GM12878 (cell line): ENCODE measurements at regions not wholly inside any gene's neighbourhood (a gene's known extent, or its start where the extent isn't known, plus 50 kb on each side); places are given as distances from the start of the nearest gene placed in this dataset.

Source experiments
- BMI1 ChIP-seq: fragments of 450-650 bp; IDR thresholded peaks from 2 replicates; pipeline ENCODE4 v1.6.1; 2016; ENCODE audit warnings: mild to moderate bottlenecking, moderate library complexity, borderline replicate concordance
- CHD1 ChIP-seq: IDR thresholded peaks from 2 replicates; pipeline ENCODE4 v1.6.1; 2012; ENCODE audit warnings: low read depth, low read length, improper control_type of control experiment
- CHD2 ChIP-seq: IDR thresholded peaks from 2 replicates; pipeline ENCODE4 v1.6.1; 2011; ENCODE audit warnings: low read depth, low read length, improper control_type of control experiment, borderline replicate concordance
- EED ChIP-seq: sonication (generic); IDR thresholded peaks from 2 replicates; pipeline ENCODE4 v1.6.1; 2016; ENCODE audit warnings: antibody characterized with exemption, low read depth
- EP300 ChIP-seq, 2 experiments: fragments of 150-350 bp in 1 of 2; IDR thresholded peaks; 2 replicates each; pipeline ENCODE4 v1.6.1; 2011 to 2012; ENCODE audit warnings: low read depth in 2 of 2, low read length in 2 of 2, borderline replicate concordance in 1 of 2, improper control_type of control experiment in 1 of 2, inconsistent platforms in 1 of 2; ENCODE audit not compliant: control insufficient read depth in 1 of 2
- IKZF1 ChIP-seq: fragments of 450-650 bp; conservative IDR thresholded peaks from 2 replicates; pipeline ENCODE4 v1.6.1; 2017; ENCODE audit warnings: antibody characterized with exemption, mild to moderate bottlenecking
- MXI1 ChIP-seq: fragments of 150-350 bp; IDR thresholded peaks from 2 replicates; pipeline ENCODE4 v1.6.1; 2011; ENCODE audit warnings: low read depth, mild to moderate bottlenecking, inconsistent platforms, low read length, improper control_type of control experiment
- POLR2AphosphoS5 ChIP-seq: IDR thresholded peaks from 2 replicates; pipeline ENCODE4 v1.6.1; 2011; ENCODE audit warnings: mild to moderate bottlenecking, low read length, inconsistent platforms
- POU2F2 ChIP-seq: IDR thresholded peaks from 3 replicates; pipeline ENCODE4 v1.6.1; 2011; ENCODE audit warnings: low read depth, mild to moderate bottlenecking, low read length, borderline replicate concordance
- SMAD5 ChIP-seq: IDR thresholded peaks from 2 replicates; pipeline ENCODE4 v1.6.1; 2016; ENCODE audit warnings: antibody characterized with exemption, low read depth
- SMC3 ChIP-seq: IDR thresholded peaks from 2 replicates; pipeline ENCODE4 v1.6.1; 2011; ENCODE audit warnings: low read length, improper control_type of control experiment, borderline replicate concordance
- SP1 ChIP-seq: IDR thresholded peaks from one replicate; pipeline ENCODE4 v1.6.1; 2011; ENCODE audit warnings: low read depth, low read length
- TAF1 ChIP-seq: IDR thresholded peaks from 2 replicates; pipeline ENCODE4 v1.6.1; 2011; ENCODE audit warnings: mild to moderate bottlenecking, low read depth, low read length, borderline replicate concordance
- YY1 ChIP-seq: IDR thresholded peaks from 2 replicates; pipeline ENCODE4 v1.6.1; 2011; ENCODE audit warnings: low read depth, mild to moderate bottlenecking, low read length
- TF ChIP-seq, protein P1 (sequence below): fragments of 450-650 bp; IDR thresholded peaks from 2 replicates; pipeline ENCODE4 v1.6.1; 2017; ENCODE audit warnings: mild to moderate bottlenecking, moderate library complexity
- TF ChIP-seq, protein P2 (sequence below): fragments of 450-650 bp; IDR thresholded peaks from 2 replicates; pipeline ENCODE4 v1.6.1; 2016; ENCODE audit warnings: mild to moderate bottlenecking

DNA sequence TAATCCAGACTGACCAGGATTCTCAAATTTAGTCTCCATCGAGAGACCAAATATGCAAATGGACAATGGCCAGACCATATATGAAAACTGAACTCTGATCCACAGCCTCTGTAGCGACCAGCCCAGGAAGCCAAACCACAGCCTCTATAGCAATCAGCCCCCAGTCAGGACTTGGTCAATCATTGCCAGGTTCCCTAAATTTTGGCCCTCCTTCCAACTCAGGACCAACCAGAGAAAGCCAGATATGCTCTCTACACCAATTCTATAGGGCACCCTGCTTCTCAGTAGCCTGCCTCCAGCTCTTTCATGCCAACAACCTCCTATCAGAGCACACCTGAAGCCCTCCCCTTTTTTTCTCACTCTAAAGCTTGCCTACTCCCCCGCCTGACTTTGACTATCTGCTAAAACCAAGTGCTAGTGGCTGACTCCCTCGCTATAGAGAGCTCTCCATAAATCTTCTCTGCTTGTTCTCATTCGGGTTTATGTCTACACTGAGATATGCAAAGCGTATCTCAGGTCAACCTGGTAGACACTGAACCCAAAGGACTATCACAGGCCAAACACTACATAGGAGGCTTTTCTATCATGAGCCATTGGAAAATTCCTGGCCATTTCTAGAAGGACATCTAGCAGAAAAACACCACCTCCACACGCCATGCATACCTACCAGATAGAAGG, 110.5 kb upstream of the FUT8 start (continued):
- TF ChIP-seq, protein P1, sequence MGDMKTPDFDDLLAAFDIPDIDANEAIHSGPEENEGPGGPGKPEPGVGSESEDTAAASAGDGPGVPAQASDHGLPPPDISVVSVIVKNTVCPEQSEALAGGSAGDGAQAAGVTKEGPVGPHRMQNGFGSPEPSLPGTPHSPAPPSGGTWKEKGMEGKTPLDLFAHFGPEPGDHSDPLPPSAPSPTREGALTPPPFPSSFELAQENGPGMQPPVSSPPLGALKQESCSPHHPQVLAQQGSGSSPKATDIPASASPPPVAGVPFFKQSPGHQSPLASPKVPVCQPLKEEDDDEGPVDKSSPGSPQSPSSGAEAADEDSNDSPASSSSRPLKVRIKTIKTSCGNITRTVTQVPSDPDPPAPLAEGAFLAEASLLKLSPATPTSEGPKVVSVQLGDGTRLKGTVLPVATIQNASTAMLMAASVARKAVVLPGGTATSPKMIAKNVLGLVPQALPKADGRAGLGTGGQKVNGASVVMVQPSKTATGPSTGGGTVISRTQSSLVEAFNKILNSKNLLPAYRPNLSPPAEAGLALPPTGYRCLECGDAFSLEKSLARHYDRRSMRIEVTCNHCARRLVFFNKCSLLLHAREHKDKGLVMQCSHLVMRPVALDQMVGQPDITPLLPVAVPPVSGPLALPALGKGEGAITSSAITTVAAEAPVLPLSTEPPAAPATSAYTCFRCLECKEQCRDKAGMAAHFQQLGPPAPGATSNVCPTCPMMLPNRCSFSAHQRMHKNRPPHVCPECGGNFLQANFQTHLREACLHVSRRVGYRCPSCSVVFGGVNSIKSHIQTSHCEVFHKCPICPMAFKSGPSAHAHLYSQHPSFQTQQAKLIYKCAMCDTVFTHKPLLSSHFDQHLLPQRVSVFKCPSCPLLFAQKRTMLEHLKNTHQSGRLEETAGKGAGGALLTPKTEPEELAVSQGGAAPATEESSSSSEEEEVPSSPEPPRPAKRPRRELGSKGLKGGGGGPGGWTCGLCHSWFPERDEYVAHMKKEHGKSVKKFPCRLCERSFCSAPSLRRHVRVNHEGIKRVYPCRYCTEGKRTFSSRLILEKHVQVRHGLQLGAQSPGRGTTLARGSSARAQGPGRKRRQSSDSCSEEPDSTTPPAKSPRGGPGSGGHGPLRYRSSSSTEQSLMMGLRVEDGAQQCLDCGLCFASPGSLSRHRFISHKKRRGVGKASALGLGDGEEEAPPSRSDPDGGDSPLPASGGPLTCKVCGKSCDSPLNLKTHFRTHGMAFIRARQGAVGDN = 0 out of 2 replicates have a peak, but pooled peaks have one; percentile 16
- TF ChIP-seq YY1 (0 out of 2 replicates have a peak, but pooled peaks have one; percentile 4), SMAD5 (peak; percentile 81), POU2F2 (peak; percentile 80; the same call in 1 of the 3 replicates), CHD2 (0 out of 2 replicates have a peak, but pooled peaks have one; percentile 34), BMI1 (no peak), EP300 (IDR thresholded peaks at IDR 0.05; ENCODE audit: borderline replicate concordance in 1 of 2, control insufficient read depth in 1 of 2, low read depth in 2 of 2, low read length in 2 of 2) (peak in 1 of 2 experiments; percentile 45; a peak in 1 of 4 replicates), TAF1 (peak; percentile 51; the same call in 1 of the 2 replicates), POLR2AphosphoS5 (peak; percentile 92), CHD1 (0 out of 2 replicates have a peak, but pooled peaks have one; percentile 21), EED (peak; percentile 59; the same call in 1 of the 2 replicates), IKZF1 (no peak; the same call in 1 of the 2 replicates), SP1 (peak; percentile 52), MXI1 (peak; percentile 39; the same call in 1 of the 2 replicates), SMC3 (no peak)
- TF ChIP-seq, protein P2, sequence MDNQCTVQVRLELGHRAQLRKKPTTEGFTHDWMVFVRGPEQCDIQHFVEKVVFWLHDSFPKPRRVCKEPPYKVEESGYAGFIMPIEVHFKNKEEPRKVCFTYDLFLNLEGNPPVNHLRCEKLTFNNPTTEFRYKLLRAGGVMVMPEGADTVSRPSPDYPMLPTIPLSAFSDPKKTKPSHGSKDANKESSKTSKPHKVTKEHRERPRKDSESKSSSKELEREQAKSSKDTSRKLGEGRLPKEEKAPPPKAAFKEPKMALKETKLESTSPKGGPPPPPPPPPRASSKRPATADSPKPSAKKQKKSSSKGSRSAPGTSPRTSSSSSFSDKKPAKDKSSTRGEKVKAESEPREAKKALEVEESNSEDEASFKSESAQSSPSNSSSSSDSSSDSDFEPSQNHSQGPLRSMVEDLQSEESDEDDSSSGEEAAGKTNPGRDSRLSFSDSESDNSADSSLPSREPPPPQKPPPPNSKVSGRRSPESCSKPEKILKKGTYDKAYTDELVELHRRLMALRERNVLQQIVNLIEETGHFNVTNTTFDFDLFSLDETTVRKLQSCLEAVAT = peak; percentile 51; the same call in 1 of the 2 replicates
